ENCODE measurements at regions not wholly inside any gene's neighbourhood (a gene's known extent, or its start where the extent isn't known, plus 50 kb on each side); places are given as distances from the start of the nearest gene placed in this dataset.

GRCh38 chr18:22605736-22606135 lies 188.0 kb upstream of the CTAGE1 start:
- Histone ChIP-seq H3K4me3 (replicated peaks; ENCODE audit: low read depth, low read length) (no peak overlapping the region), H3K27me3 (replicated peaks; ENCODE audit: control insufficient read depth, insufficient read depth, low read length) (no peaks in the 10 kb centered on the region; the same call in none of the 2 replicates), H3K36me3 (ENCODE audit: control insufficient read depth, insufficient read depth, low read length) (no peaks in the 10 kb centered on the region)
- no peak for DNase-seq (ENCODE audit: extremely low read depth, insufficient read length)
- TF ChIP-seq CTCF (IDR thresholded peaks at IDR 0.05; ENCODE audit: insufficient read depth, low read length, poor library complexity, severe bottlenecking) = no peak

- Histone ChIP-seq H3K27me3 (replicated peaks; ENCODE audit: control insufficient read depth, insufficient read depth, low read length) (no peaks in the 10 kb centered on the region; the same call in none of the 2 replicates), H3K4me3 (replicated peaks; ENCODE audit: low read depth, low read length) (no peak overlapping the region), H3K36me3 (ENCODE audit: control insufficient read depth, insufficient read depth, low read length) (no peaks in the 10 kb centered on the region)
- DNase-seq (ENCODE audit: extremely low read depth, insufficient read length) = no peak
- no peak for TF ChIP-seq CTCF (IDR thresholded peaks at IDR 0.05; ENCODE audit: insufficient read depth, low read length, poor library complexity, severe bottlenecking)
Measured at GRCh38 chr18:22606563-22607283, 189.0 kb upstream of the CTAGE1 start.

GRCh38 chr18:22607284-22607635 lies 189.5 kb upstream of the CTAGE1 start:
- H3K27me3 ChIP-seq (replicated peaks; ENCODE audit: control insufficient read depth, insufficient read depth, low read length) = no peaks in the 10 kb centered on the region; the same call in none of the 2 replicates
- TF ChIP-seq CTCF (IDR thresholded peaks at IDR 0.05; ENCODE audit: insufficient read depth, low read length, poor library complexity, severe bottlenecking) = no peak
- no peak overlapping the region for H3K4me3 ChIP-seq (replicated peaks; ENCODE audit: low read depth, low read length)
- no peaks in the 10 kb centered on the region for H3K36me3 ChIP-seq (ENCODE audit: control insufficient read depth, insufficient read depth, low read length)
- no peak for DNase-seq (ENCODE audit: extremely low read depth, insufficient read length)

- H3K36me3 ChIP-seq (ENCODE audit: control insufficient read depth, insufficient read depth, low read length) = no peaks in the 10 kb centered on the region
- no peak for TF ChIP-seq CTCF (IDR thresholded peaks at IDR 0.05; ENCODE audit: insufficient read depth, low read length, poor library complexity, severe bottlenecking)
- DNase-seq (ENCODE audit: extremely low read depth, insufficient read length) = no peak
- H3K4me3 ChIP-seq (replicated peaks; ENCODE audit: low read depth, low read length) = no peak overlapping the region
- no peaks in the 10 kb centered on the region; the same call in none of the 2 replicates for H3K27me3 ChIP-seq (replicated peaks; ENCODE audit: control insufficient read depth, insufficient read depth, low read length)
Measured at GRCh38 chr18:22608847-22609246, 191.1 kb upstream of the CTAGE1 start.

- no peaks in the 10 kb centered on the region for H3K36me3 ChIP-seq (ENCODE audit: control insufficient read depth, insufficient read depth, low read length)
- no peak for DNase-seq (ENCODE audit: extremely low read depth, insufficient read length)
- no peaks in the 10 kb centered on the region; the same call in none of the 2 replicates for H3K27me3 ChIP-seq (replicated peaks; ENCODE audit: control insufficient read depth, insufficient read depth, low read length)
Measured at GRCh38 chr18:22609642-22610041, 191.9 kb upstream of the CTAGE1 start.

More at GRCh38 chr18:22609642-22610041, 191.9 kb upstream of the CTAGE1 start:
- TF ChIP-seq CTCF (IDR thresholded peaks at IDR 0.05; ENCODE audit: insufficient read depth, low read length, poor library complexity, severe bottlenecking) = no peak
- H3K4me3 ChIP-seq (replicated peaks; ENCODE audit: low read depth, low read length) = no peak overlapping the region
